Stimulated activated CD8-positive, alpha-beta memory T cell treated with anti-CD3 and anti-CD28 coated beads, Interleukin-7, amount 100 ng/mL, for 48 hours (primary cell): ENCODE measurements at regions not wholly inside any gene's neighbourhood (a gene's known extent, or its start where the extent isn't known, plus 50 kb on each side); places are given as distances from the start of the nearest gene placed in this dataset.

Experiments
- DNase-seq, 2 donors: peaks; one replicate each; pipeline ENCODE4 v3.0.0-alpha.2; 2020; ENCODE audit warnings: low read depth in 1 of 2; ENCODE audit errors: extremely low read depth in 1 of 2

GRCh38 chr17:70857351-70857750, 688.0 kb downstream of the KCNJ2 start:
- no peak for DNase-seq

GRCh38 chr17:70859829-70860228, 690.5 kb downstream of the KCNJ2 start:
- no peak for DNase-seq

GRCh38 chr17:70862295-70862694, 693.0 kb downstream of the KCNJ2 start:
- DNase-seq: no peak

- DNase-seq: no peak
Observed at GRCh38 chr17:70863436-70864248, 694.3 kb downstream of the KCNJ2 start.

GRCh38 chr17:70865993-70866804, 696.9 kb downstream of the KCNJ2 start:
- no peak for DNase-seq

- DNase-seq: no peak
Observed at GRCh38 chr17:70868149-70868548, 698.8 kb downstream of the KCNJ2 start.

- DNase-seq: no peak
Observed at GRCh38 chr17:70869402-70870085, 700.2 kb downstream of the KCNJ2 start.

- no peak for DNase-seq
Observed at GRCh38 chr17:70871180-70871818, 702.0 kb downstream of the KCNJ2 start.

DNA sequence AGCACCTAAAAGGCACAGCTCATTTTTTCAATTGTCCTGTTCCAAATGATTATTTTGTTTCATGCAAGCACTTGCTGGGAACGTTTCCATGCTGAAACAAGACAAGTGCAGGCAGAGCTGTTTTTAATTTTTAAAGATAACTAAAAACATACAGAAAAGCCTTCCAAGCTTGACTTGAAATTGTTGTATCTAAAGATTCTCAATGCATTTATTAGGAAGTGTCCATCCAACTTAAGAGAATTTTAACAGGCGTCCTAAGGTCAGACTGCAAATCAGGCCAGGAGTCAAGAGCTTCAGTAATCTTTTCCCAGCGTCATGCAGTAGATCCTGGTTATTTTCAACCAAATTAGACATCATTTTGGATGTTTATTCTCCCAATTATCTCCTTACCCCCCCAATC, 702.8 kb downstream of the KCNJ2 start:
- DNase-seq: no peak

DNA sequence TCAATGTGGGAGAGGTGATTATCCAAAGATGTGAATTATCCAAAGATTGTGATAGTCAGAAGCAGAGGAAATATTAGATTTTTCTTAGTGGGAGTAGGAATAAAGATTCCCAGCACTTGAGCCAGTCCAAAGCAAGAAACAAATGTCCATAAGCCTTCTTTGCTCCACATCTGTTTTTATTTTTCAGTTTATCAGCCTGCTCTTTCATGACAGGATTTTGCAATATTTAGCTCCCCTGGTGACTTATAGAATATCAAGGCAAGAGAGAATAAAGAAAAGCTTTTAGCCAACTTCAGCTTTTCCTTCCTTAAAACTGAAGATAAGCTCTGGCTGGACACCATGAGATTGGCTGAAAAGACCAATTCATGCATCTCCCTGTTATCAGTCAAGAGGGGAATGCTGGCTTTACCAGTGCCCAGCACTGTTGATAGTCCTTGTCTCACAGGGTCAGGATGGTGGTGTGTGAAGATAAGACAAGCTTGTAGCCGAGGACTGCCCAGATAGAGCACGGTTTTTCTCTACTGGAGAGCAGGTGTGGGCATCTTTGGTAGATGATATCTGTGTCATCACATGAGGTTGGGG, 706.5 kb downstream of the KCNJ2 start:
- no peak for DNase-seq

GRCh38 chr17:70878879-70879278, 709.5 kb downstream of the KCNJ2 start:
- no peak for DNase-seq

- DNase-seq: no peak
Observed at GRCh38 chr17:70879401-70879800, 710.1 kb downstream of the KCNJ2 start.

GRCh38 chr17:70881093-70881492, 711.8 kb downstream of the KCNJ2 start:
- DNase-seq: no peak

DNA sequence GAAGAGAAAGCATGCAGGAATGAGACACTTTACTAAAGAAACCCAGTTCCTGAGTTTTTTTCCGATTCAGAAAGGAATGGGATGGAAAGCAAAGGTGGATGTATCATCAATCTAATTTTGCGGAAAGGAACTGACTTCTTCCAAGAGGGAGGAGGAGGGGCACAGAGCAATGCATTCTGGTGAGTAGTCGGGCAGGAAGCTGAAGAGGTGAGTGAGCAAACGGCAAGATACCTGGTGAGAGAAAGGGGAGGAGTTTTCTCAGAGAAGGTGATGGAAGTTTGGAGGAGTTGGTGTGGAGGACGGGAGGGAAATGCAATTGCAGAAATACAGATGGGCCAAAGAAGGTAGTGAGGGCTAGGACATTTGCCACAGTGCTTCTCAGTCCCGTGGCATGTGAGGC, 713.2 kb downstream of the KCNJ2 start:
- DNase-seq: no peak

GRCh38 chr17:70886648-70887047, 717.3 kb downstream of the KCNJ2 start:
- no peak for DNase-seq

DNA sequence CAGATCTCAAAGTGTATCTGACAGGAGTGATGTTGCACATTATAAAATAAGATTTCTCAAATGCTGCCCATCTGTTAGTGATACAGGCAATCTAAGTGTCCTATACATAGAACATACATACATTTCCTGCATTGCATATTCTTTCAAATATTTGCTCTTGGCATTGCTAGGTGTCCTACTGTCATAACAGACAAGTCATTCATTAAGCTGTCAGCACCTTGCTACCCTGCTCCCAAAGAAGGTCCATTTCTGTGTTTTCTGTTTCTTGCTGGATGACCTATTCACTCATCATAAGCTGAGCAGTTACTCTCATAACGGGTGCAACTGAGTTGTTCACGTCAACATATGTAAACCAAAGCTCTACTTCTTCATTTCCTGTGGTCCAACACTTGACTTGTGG, 719.0 kb downstream of the KCNJ2 start:
- DNase-seq: no peak

- no peak for DNase-seq
Observed at GRCh38 chr17:70891306-70891705, 722.0 kb downstream of the KCNJ2 start.

- DNase-seq: no peak
Observed at GRCh38 chr17:70892527-70892926, 723.2 kb downstream of the KCNJ2 start.

- DNase-seq: no peak
Observed at GRCh38 chr17:70896843-70897242, 727.5 kb downstream of the KCNJ2 start.

GRCh38 chr17:70897446-70897845, 728.1 kb downstream of the KCNJ2 start:
- DNase-seq: no peak

GRCh38 chr17:70901870-70902269, 732.5 kb downstream of the KCNJ2 start:
- no peak for DNase-seq
